IMR-90 (cell line): ENCODE measurements at regions not wholly inside any gene's neighbourhood (a gene's known extent, or its start where the extent isn't known, plus 50 kb on each side); places are given as distances from the start of the nearest gene placed in this dataset.

Experiments used
- CEBPB ChIP-seq: IDR thresholded peaks from 2 replicates; pipeline ENCODE4 v1.6.1; 2012; ENCODE audit warnings: low read depth, low read length, improper control_type of control experiment
- ELK1 ChIP-seq: fragments of 150-350 bp; IDR thresholded peaks from 2 replicates; pipeline ENCODE4 v1.6.1; 2016; ENCODE audit warnings: low read depth, mild to moderate bottlenecking, low read length, moderate library complexity, borderline replicate concordance
- MXI1 ChIP-seq: IDR thresholded peaks from 2 replicates; pipeline ENCODE4 v1.6.1; 2012; ENCODE audit warnings: low read depth, mild to moderate bottlenecking, low read length, moderate library complexity, borderline replicate concordance
- POLR2A ChIP-seq: IDR thresholded peaks from 2 replicates; pipeline ENCODE4 v1.6.1; 2012; ENCODE audit warnings: mild to moderate bottlenecking, low read depth, low read length
- RAD21 ChIP-seq: IDR thresholded peaks from 2 replicates; pipeline ENCODE4 v1.6.1; 2012; ENCODE audit warnings: low read length, improper control_type of control experiment
- RFX5 ChIP-seq: IDR thresholded peaks from 2 replicates; pipeline ENCODE4 v1.8.0; 2012; ENCODE audit warnings: low read depth, mild to moderate bottlenecking, low read length, moderate library complexity
- SMC3 ChIP-seq: fragments of 150-350 bp; IDR thresholded peaks from 2 replicates; pipeline ENCODE4 v1.6.1; 2016; ENCODE audit warnings: low read depth, mild to moderate bottlenecking, antibody characterized with exemption, low read length, moderate library complexity
- USF2 ChIP-seq: fragments of 150-350 bp; IDR thresholded peaks from 2 replicates; pipeline ENCODE4 v1.6.1; 2017; ENCODE audit warnings: mild to moderate bottlenecking, antibody characterized with exemption, low read length, low read depth
- TF ChIP-seq, protein P1 (sequence below): conservative IDR thresholded peaks from 2 replicates; pipeline ENCODE4 v1.5.1; 2012; ENCODE audit warnings: mild to moderate bottlenecking, low read depth, low read length, improper control_type of control experiment

DNA sequence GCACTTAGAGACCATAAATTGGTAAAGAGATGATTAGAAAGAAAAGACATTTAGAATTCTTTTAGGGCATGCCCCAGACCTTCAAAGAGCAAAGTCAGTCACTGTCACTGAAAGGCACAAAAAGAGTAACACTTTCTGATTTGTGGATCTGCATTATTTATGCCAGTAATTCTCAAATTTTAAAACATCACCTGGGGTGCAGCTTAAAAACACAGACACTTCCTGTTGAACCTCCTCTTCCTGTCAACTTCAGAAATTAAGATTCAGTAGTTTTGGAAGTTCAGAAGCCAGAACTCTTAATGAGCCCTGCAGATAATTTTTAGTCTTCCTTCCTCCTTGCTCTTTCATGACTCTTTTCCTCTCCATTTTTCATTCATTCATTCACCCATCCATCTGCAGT lies 137.5 kb downstream of the NRN1 start:
- TF ChIP-seq USF2: no peak
- TF ChIP-seq CEBPB: no peak
- TF ChIP-seq, protein P1, sequence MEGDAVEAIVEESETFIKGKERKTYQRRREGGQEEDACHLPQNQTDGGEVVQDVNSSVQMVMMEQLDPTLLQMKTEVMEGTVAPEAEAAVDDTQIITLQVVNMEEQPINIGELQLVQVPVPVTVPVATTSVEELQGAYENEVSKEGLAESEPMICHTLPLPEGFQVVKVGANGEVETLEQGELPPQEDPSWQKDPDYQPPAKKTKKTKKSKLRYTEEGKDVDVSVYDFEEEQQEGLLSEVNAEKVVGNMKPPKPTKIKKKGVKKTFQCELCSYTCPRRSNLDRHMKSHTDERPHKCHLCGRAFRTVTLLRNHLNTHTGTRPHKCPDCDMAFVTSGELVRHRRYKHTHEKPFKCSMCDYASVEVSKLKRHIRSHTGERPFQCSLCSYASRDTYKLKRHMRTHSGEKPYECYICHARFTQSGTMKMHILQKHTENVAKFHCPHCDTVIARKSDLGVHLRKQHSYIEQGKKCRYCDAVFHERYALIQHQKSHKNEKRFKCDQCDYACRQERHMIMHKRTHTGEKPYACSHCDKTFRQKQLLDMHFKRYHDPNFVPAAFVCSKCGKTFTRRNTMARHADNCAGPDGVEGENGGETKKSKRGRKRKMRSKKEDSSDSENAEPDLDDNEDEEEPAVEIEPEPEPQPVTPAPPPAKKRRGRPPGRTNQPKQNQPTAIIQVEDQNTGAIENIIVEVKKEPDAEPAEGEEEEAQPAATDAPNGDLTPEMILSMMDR: no peak
- TF ChIP-seq POLR2A: no peak
- no peak for TF ChIP-seq ELK1
- no peak for TF ChIP-seq RAD21
- TF ChIP-seq MXI1: no peak
- TF ChIP-seq SMC3: no peak
- TF ChIP-seq RFX5: no peak
